COLO668 (cell line): ENCODE measurements at regions not wholly inside any gene's neighbourhood (a gene's known extent, or its start where the extent isn't known, plus 50 kb on each side); places are given as distances from the start of the nearest gene placed in this dataset.

ENCODE experiments used
- DNase-seq: peaks from one replicate; lab custom pipeline; 2025; ENCODE audit not compliant: unreplicated experiment; lab: John Stamatoyannopoulos, UW

GRCh38 chr9:13568841-13569601 is 289.5 kb upstream of the MPDZ start:
- DNase-seq = no peak

DNA sequence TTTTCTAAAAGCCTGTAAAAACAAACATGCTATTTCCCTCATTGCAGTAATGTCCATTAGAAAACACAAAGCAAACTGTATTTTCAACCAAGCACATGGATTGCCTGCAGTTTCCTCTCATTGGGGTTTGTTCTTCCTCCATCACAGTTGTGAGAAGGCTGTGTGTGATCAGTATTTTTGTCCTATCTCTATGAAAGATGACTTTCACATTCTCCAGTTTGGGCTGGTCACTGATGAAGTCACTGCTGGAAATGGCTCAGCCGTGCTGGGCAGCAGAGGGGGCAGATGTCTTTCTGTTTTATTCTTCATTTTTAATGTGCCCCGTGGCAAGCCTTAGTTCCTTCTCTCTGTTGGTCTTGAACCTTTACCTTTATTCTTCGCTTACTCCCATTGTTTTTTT is 288.9 kb upstream of the MPDZ start:
- DNase-seq = no peak

DNA sequence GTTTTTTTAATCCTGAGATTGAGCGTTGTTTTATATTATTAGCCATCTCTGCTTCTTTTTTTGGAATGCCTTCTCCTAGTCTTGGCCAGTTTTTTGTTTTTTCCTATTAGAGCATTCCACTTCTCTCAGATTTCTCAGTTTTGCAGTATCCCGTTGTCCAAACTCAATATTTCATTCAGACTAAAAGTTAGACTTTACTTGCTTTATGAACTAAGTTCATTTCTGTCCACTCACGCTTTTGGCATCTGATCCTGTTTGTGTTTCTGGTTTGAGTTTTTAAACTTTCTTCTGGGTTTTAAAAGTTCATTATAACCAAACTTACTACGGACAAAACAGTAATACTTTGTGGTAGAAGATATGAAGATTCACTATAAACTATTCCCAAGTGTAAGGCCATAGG is 288.3 kb upstream of the MPDZ start:
- DNase-seq = no peak

- no peak for DNase-seq
These were observed 278.3 kb upstream of the MPDZ start for GRCh38 chr9:13557746-13558145.

GRCh38 chr9:13556656-13557055 is 277.2 kb upstream of the MPDZ start:
- DNase-seq = no peak

DNA sequence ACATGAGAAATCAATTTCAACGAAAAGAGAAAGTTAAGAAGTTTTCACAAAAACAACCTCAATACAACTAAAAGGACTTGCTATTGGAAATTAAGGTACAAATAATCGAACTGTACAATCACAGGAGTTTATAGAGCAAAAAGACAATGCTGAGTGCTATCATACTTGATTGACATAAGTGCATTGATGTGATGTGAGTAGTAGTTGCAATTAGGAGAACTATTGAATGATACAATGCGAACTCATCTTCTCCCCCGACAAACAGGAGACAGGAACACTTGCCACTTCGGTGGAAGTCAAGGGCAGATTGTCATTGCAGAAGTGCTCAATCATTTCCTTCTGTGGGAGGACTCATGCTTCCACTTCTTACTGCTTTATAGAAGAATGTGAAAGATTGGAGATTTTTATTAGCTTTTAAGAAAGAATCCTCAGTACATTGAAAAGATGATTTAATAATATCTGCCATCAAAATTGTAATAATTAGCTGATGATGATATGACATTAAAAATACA is 276.6 kb upstream of the MPDZ start:
- DNase-seq = no peak

DNA sequence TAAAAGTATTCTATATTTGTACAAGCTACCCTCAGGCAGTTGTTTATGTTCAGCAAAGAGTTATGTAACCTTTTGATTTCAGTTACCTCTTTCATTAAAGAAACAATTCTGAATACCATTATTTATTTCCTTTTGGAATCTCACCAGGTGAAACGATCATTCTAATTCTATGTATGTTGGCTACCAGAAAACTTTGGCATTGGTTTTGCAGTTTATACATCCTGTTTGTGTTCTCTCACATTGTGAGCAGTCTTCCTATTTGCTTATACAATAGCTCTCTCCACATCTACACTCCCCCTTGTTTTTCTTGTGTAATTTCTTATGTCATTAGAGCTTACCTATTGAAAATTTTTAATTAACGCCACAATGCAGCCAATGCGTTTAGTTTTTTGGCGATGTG is 276.0 kb upstream of the MPDZ start:
- no peak for DNase-seq

DNA sequence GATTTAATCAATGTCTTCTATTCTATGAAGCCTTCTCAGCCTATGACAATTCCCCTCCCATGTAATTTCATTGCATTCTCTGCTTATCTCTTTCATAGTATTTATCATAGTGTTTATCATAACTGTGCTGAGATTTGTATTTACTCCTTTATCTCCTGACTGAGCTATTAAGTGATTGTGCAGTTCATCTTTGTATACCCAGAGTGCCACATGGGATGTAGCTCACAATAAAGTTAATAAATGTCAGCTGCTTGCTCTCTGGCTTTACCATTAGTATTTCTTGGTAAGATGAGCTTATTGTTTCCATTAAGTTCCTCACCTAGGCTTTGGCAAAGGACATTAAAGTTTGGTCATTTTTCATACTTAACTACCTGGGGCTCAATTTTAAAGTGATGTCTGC is 275.1 kb upstream of the MPDZ start:
- no peak for DNase-seq

GRCh38 chr9:13552606-13553215 is 273.2 kb upstream of the MPDZ start:
- peak; percentile 23 for DNase-seq

- DNase-seq = no peak
These were observed 271.0 kb upstream of the MPDZ start for GRCh38 chr9:13550519-13550918.

DNA sequence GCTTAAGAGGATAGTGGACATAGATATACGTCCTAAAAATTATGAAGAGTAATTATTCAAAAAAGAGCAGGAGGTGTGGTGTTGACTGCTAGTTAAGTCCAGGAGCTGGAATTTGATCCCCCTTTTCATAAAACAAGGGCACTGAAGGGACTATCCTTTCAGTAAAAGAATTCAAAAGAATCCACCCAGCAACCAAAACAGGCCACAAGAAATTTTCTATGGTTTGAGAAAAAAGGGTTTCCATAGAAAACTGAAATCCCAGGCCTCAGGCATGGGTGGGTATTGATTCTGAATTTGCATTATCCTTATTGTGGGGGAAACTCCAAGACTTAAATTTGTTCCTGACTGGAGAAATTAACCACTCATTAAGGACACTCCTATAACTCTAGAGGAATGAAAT is 269.0 kb upstream of the MPDZ start:
- no peak for DNase-seq

DNA sequence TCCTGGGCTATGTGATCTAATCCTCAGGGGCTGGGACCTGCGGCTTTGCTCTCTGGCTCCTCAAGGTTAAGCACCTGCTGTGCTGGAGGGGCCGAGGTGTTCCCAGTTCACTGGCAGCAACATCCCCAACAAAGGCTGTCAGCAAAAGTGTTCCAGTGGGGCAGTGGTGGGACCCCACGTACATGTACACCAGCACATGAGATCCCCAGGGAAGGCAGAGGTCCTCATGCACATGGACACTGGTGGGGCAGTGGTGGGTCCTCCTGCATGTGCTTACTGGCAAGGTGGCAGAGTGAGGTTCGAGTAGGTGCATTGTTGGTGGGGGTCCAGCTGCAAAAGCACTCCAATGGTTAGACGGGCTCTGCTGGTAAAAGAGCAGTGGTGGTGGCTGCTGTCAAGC is 255.6 kb upstream of the MPDZ start:
- no peak for DNase-seq

DNA sequence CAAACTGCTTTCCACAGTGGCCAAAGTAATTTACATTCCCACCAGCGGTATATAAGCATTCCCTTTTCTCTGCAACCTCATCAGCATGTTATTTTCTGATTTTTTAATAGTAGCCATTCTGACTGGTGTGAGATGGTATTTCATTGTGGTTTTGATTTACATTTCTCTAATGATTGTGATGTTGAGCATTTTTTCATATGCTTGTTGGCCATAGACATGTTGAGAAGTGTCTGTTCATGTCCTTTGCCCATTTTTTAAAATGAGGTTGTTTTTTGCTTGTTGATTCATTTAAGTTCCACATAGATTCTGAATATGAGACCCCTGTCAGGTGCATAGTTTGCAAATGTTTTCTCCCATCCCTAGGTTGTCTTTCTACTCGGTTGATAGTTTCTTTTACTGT is 254.5 kb upstream of the MPDZ start:
- DNase-seq = no peak

DNA sequence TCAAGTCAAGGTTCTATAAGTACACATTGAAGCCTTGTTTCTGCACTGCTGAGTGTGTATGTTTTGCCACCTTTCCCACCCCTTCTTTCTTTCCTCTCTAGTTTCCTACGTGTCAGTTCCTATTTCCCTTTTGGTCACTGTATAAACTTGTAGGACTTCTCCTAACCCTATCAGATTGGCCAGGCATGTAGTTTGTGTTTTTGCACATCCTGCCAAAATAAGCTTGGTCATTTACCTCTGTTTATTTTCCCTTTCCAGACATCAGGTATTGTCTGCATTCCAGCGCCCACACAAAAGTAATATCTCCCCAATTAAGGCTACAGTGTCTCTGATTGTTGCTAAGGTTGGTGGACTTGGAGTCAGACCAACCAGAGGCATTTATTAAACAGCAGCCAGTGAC is 252.9 kb upstream of the MPDZ start:
- no peak for DNase-seq

DNA sequence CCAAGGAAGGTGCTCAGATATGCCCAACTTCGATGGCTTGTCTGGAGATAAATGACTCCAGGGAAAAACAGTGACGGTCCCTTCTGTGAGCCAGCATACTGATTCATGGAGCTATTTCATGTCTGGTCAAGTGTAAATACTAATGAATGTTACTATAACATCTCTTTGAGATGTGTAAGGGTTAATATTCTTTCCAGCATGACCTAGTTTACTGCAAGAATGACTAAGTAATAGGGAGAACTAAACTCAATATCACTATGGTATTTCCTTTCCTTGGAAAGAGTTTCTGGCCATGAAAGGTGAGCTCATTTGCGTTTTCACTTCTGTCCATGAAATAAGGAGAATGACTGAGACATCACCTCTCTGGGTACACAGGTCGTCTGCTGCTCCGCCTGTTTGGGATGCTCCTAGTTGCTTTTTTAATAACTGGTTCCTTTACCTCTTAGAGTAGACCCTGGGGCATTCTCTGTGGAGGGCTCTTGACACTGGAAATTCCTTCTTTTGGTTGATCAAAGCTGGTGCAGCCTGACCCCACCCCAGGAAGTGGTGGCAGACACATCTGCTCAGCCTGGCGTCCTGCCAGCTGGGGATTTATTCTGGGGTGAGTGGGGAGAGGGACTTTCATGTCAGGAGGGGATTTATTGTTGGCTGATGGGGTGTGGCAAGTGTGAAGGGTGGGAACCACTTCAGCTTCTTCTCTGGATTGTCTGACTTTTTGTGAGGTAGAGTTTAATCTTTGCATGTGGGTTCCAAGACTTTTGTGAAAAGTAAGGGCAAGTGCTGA is 250.0 kb upstream of the MPDZ start:
- peak; percentile 86 for DNase-seq

DNA sequence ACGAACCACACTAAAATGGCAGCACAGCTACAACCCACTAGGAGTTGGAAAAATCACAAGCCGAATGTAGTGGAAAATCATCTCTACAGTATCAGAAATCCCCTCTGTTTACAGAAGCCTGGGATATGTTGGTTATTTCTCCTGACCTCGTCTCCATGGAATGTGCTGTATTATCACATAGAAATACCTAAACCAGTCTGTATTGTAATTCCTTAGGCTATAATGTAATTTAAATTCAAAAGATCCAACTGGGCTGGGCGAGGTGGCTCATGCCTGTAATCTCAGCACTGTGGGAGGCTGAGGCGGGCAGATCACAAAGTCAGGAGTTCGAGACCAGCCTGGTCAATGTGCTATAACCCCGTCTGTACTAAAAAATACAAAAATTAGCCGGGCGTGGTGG is 244.8 kb upstream of the MPDZ start:
- no peak for DNase-seq

DNA sequence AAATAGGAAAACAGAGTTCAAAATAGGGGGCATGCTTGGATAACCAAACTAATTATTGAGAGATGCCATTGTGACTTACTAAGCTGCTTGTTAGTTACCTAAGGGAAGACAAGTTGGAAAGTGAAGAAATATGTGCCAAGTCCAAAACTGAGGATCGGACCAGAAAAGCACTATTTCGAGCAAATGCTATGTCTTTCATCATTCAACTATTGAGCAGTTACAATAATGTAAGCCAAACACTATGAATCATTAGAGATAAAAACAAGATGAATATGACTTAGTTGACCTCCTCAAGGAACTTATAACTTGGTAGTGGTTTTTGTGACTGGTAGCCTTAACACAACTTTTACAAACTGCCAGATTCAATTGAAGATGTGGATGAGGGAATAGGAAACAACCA is 240.6 kb upstream of the MPDZ start:
- DNase-seq = no peak

DNA sequence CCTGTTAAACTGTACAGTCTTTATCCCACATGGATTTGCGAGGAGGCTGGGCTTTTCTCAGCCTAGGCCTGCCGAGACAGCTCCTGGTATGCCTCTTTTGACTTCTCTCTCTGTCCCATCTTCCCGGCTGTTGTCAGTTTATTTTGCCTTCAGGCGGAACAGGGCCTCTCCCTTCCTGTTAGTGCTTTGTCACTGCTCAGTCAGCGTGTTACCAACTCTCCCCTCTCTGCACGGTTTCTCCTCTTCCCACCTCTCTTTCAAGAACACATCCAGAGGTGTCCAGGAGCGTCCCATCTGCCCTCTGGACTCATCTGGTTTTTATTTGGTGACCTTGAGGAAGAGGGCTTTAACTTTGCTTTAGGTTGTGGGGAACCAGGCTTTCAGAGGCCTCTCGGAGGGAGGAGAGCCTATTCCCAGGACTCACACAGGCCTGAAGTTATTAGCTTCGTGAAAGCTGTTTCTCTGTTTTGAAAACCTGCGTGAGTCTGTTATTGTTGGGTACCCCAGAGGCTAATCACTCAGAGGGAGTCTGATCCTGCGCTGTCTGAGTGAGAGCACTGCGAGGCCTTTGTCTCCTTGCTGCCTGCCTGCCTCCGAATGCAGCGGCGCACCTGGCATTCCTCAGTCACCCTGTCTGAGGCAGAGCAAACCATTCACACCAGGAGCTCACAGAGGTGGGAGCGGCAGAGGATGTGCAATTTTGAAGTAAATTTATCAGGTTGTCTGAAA is 234.4 kb upstream of the MPDZ start:
- peak; percentile 69 for DNase-seq

- no peak for DNase-seq
These were observed 233.8 kb upstream of the MPDZ start for GRCh38 chr9:13513286-13513685.

GRCh38 chr9:13508681-13509080 is 229.2 kb upstream of the MPDZ start:
- no peak for DNase-seq

GRCh38 chr9:13508086-13508485 is 228.6 kb upstream of the MPDZ start:
- DNase-seq = no peak
